GM12865 (cell line): ENCODE measurements at regions not wholly inside any gene's neighbourhood (a gene's known extent, or its start where the extent isn't known, plus 50 kb on each side); places are given as distances from the start of the nearest gene placed in this dataset.

Experiments
- DNase-seq: peaks from one replicate; pipeline ENCODE4 v3.0.0; 2010; ENCODE audit warnings: low read depth
- H3K4me3 ChIP-seq: 2 replicates; pipeline ENCODE4 v1.5.1; 2011; ENCODE audit warnings: mild to moderate bottlenecking, low read depth, low read length, control low read depth
- CTCF ChIP-seq: IDR thresholded peaks from 2 replicates; pipeline ENCODE4 v1.5.1; 2011; ENCODE audit warnings: low read length, control low read depth, low read depth, inconsistent platforms; ENCODE audit not compliant: insufficient read depth; ENCODE audit errors: missing control alignments

- no peak overlapping the region for H3K4me3 ChIP-seq
- no peak for DNase-seq
- no peak for TF ChIP-seq CTCF
Observed at GRCh38 chr21:28538987-28539622, 453.6 kb downstream of the LTN1 start.

GRCh38 chr21:28537371-28538079 lies 455.2 kb downstream of the LTN1 start:
- TF ChIP-seq CTCF: no peak
- DNase-seq: no peak
- no peak overlapping the region for H3K4me3 ChIP-seq

- TF ChIP-seq CTCF: no peak
Observed at GRCh38 chr21:28532446-28532845, 460.2 kb downstream of the LTN1 start.

GRCh38 chr21:28523367-28523766 lies 469.3 kb downstream of the LTN1 start:
- TF ChIP-seq CTCF: no peak
- no peak for DNase-seq
- no peak overlapping the region for H3K4me3 ChIP-seq

More at GRCh38 chr21:28532446-28532845, 460.2 kb downstream of the LTN1 start:
- no peak overlapping the region for H3K4me3 ChIP-seq
- DNase-seq: no peak

- peak; percentile 40 for TF ChIP-seq CTCF
- H3K4me3 ChIP-seq: no peak overlapping the region
- DNase-seq: peak; percentile 54
Observed at GRCh38 chr21:28522014-28522799, 470.5 kb downstream of the LTN1 start.

GRCh38 chr21:28518630-28519029 lies 474.0 kb downstream of the LTN1 start:
- no peak for DNase-seq
- H3K4me3 ChIP-seq: no peak overlapping the region
- no peak for TF ChIP-seq CTCF
